B cell (primary cell): ENCODE measurements at regions not wholly inside any gene's neighbourhood (a gene's known extent, or its start where the extent isn't known, plus 50 kb on each side); places are given as distances from the start of the nearest gene placed in this dataset.

ENCODE experiments used
- ATAC-seq: fragments of 200-7000 bp; cut with Tn5 transposase; one replicate; pipeline ENCODE4 v1.10.0; 2021; ENCODE audit warnings: low read depth, mild to moderate bottlenecking, moderate number of reproducible peaks, moderate library complexity
- CTCF ChIA-PET: fragments of 350-600 bp; sonication (Branson Sonifier 250); formaldehyde crosslinking; loops from one replicate; lab custom pipeline; 2021; ENCODE audit warnings: antibody characterized with exemption, inconsistent platforms; lab: Charles Lee
- POLR2A ChIA-PET: fragments of 350-600 bp; sonication (Branson Sonifier 250); formaldehyde crosslinking; loops from one replicate; lab custom pipeline; 2021; ENCODE audit warnings: antibody characterized with exemption; lab: Charles Lee
- DNase-seq: peaks from one replicate; pipeline ENCODE4 v3.0.0; 2013
- H2AFZ ChIP-seq: 2 replicates; pipeline ENCODE4 v1.6.1; 2012; ENCODE audit warnings: mild to moderate bottlenecking, low read depth, low read length; ENCODE audit not compliant: insufficient read depth, poor library complexity, severe bottlenecking
- H3K27ac ChIP-seq, 2 donors: 1 replicate in 1 of 2; 2 replicates in 1 of 2; pipeline ENCODE4 v1.5.1; 2012 to 2013; ENCODE audit warnings: low read length in 2 of 2, mild to moderate bottlenecking in 2 of 2, moderate library complexity in 1 of 2
- H3K27me3 ChIP-seq, 4 experiments: fragments of 200-600 bp in 1 of 4; sonication (generic) in 1 of 4; replicated peaks in 1 of 4; 1 replicate in 2 of 4; 2 replicates in 2 of 4; pipeline versions ENCODE4 v1.6.1 to v1.7.0; 2013 to 2016; ENCODE audit warnings: low read length in 3 of 4, mild to moderate bottlenecking in 2 of 4, mixed read lengths in 1 of 4, moderate library complexity in 1 of 4; ENCODE audit not compliant: insufficient read depth in 4 of 4, control insufficient read depth in 3 of 4; ENCODE audit errors: control extremely low read depth in 1 of 4
- H3K36me3 ChIP-seq, 2 experiments: replicated peaks in 1 of 2; 1 replicate in 1 of 2; 2 replicates in 1 of 2; pipeline versions ENCODE4 v1.6.1 to v1.7.1; 2013; ENCODE audit warnings: low read length in 1 of 2; ENCODE audit not compliant: insufficient read depth in 2 of 2, control insufficient read depth in 1 of 2; ENCODE audit errors: control extremely low read depth in 1 of 2, extremely low read depth in 1 of 2
- H3K4me1 ChIP-seq, 2 donors: fragments of 200-600 bp in 1 of 2; sonication (generic) in 1 of 2; 1 replicate in 1 of 2; 2 replicates in 1 of 2; pipeline versions ENCODE4 v1.5.1 to v1.6.1; 2013 to 2017; ENCODE audit warnings: low read length in 2 of 2; ENCODE audit not compliant: control insufficient read depth in 2 of 2, insufficient read depth in 2 of 2
- H3K4me2 ChIP-seq: replicated peaks from 2 replicates; pipeline ENCODE3; 2012; ENCODE audit warnings: mild to moderate bottlenecking, low read depth, low read length; ENCODE audit not compliant: poor library complexity, severe bottlenecking
- H3K4me3 ChIP-seq, 5 experiments: fragments of 200-600 bp in 1 of 5; sonication (generic) in 1 of 5; 1 replicate in 3 of 5; 2 replicates in 2 of 5; pipeline versions ENCODE4 v1.5.1 to v1.7.0; 2011 to 2016; ENCODE audit warnings: low read length in 4 of 5, mild to moderate bottlenecking in 4 of 5, low read depth in 2 of 5, control low read depth in 1 of 5, moderate library complexity in 1 of 5; ENCODE audit not compliant: insufficient read depth in 1 of 5; ENCODE audit errors: control extremely low read depth in 1 of 5, extremely low read depth in 1 of 5
- H3K79me2 ChIP-seq: fragments of 200-600 bp; sonication (generic); one replicate; pipeline ENCODE4 v1.6.0; 2016; ENCODE audit warnings: low read length; ENCODE audit not compliant: control insufficient read depth, insufficient read depth
- H3K9ac ChIP-seq: fragments of 200-600 bp; sonication (generic); 2 replicates; pipeline ENCODE4 v1.6.1; 2017; ENCODE audit warnings: mild to moderate bottlenecking, low read length, moderate library complexity
- H3K9me3 ChIP-seq, 3 donors: one replicate each; pipeline versions ENCODE4 v1.6.1 to v1.7.1; 2013; ENCODE audit warnings: low read length in 2 of 3; ENCODE audit not compliant: control insufficient read depth in 2 of 3, insufficient read depth in 1 of 3; ENCODE audit errors: control extremely low read depth in 1 of 3
- H4K20me1 ChIP-seq: 2 replicates; pipeline ENCODE4 v1.6.0; 2012; ENCODE audit warnings: mild to moderate bottlenecking, low read length; ENCODE audit not compliant: insufficient read depth, control insufficient read depth, poor library complexity, severe bottlenecking
- H3K27ac Mint-ChIP-seq: one replicate; pipeline ENCODE4 v1.8.0; 2021; ENCODE audit warnings: mixed read lengths
- H3K27me3 Mint-ChIP-seq: one replicate; pipeline ENCODE4 v1.8.0; 2021; ENCODE audit warnings: mixed read lengths
- H3K4me1 Mint-ChIP-seq: one replicate; pipeline ENCODE4 v1.8.0; 2021; ENCODE audit warnings: mixed read lengths
- H3K4me3 Mint-ChIP-seq: one replicate; pipeline ENCODE4 v1.8.0; 2021; ENCODE audit warnings: mixed read lengths
- H3K9me3 Mint-ChIP-seq: one replicate; pipeline ENCODE4 v1.8.0; 2022; ENCODE audit warnings: mixed read lengths; ENCODE audit not compliant: insufficient read depth
- CTCF ChIP-seq: fragments of 200-600 bp; IDR thresholded peaks from one replicate; pipeline ENCODE4 v1.8.0; 2022; ENCODE audit warnings: antibody characterized with exemption, mild to moderate bottlenecking
- EZH2 ChIP-seq: IDR thresholded peaks from 2 replicates; pipeline ENCODE4 v1.6.1; 2012; ENCODE audit warnings: borderline replicate concordance, low read depth, mild to moderate bottlenecking, moderate library complexity, low read length; ENCODE audit not compliant: insufficient read depth, poor library complexity, severe bottlenecking
- WGBS: methylation state at CpG from one replicate; pipeline ENCODE4 v1.1.5; 2013; ENCODE audit warnings: missing lambda C conversion rate; ENCODE audit not compliant: insufficient coverage; 5-methylcytosine and 5-hydroxymethylcytosine counted together
- intact Hi-C: fragments of 100-400 bp; cut with micrococcal nuclease; formaldehyde crosslinking; loops from one replicate; pipeline ENCODE4 v1.10.0; 2022

DNA sequence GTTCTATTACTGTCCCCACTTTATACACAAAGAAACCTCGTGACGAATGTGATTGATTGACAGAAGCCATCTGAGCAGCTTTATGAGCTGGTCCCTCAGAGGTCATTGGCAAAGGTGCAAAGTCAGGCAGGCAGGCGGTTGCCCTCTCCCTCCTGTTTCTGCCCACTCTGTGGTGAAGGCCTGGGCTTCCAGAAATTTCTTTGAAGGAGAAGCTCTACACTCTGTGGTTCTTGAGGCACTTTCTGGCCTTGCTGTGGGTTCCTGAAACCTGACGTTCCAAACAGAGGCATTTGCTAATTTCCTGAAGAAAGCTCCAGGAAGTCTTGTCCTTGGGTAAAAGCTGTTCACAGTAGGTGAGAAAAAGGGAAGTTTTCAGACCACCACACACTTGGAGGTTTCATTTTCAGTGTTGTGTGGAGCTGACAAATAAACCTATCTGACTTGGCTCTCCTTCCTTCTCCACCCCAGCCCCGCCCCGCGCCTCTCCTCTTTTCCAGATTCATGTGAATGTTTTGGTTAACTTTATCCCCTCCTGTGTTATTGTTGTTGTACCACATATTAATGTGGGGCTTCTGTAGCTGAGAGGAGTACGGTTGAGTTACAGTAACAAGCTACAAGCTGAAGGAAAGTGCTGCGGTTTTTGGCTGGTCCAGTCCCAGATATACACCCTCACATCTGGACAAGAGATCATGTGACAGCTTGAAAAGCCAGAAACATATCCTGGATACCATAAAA, 274.1 kb downstream of the CLIC5 start:
- peaks cover 25% of the 10 kb centered on the region for H3K4me1 Mint-ChIP-seq
- WGBS: 21% methylated on average over 4 of the region's 9 CpGs

More for the DNA sequence above, 274.1 kb downstream of the CLIC5 start:
- no peaks in the 10 kb centered on the region for H3K27me3 Mint-ChIP-seq
- H3K27ac ChIP-seq: peak overlapping the region in 1 of 2 donors; percentile 52
- H3K4me2 ChIP-seq: peak overlapping the region; percentile 68
- peak overlapping the region in 4 of 5 experiments; percentile 5 to 20 (median 10) for H3K4me3 ChIP-seq
- H3K4me3 Mint-ChIP-seq: peak overlapping the region; percentile 67
- peaks cover 12 to 26% of the 10 kb centered on the region in 2 donors for H3K4me1 ChIP-seq
- H3K9me3 Mint-ChIP-seq: no peaks in the 10 kb centered on the region
- H3K79me2 ChIP-seq: no peaks in the 10 kb centered on the region
- peak; percentile 69 for ATAC-seq
- TF ChIP-seq EZH2 (no peak), CTCF (no peak)
- peak; percentile 46 for DNase-seq
- H3K27me3 ChIP-seq: no peaks in the 10 kb centered on the region
- peak overlapping the region; percentile 64 for H3K27ac Mint-ChIP-seq
- ChIA-PET POLR2A (no interaction called here), CTCF (interaction anchor here (0.7 kb wide), 1 partner anchor 27 kb away, joined by 5 read pairs; no protein-coding TSS in a partner anchor)
- H2AFZ ChIP-seq: peak overlapping the region; percentile 72
- H3K9me3 ChIP-seq: no peaks in the 10 kb centered on the region
- H3K36me3 ChIP-seq: no peaks in the 10 kb centered on the region
- H3K9ac ChIP-seq: peak overlapping the region; percentile 54
- no peaks in the 10 kb centered on the region for H4K20me1 ChIP-seq
- intact Hi-C loops: no loop called here
